ENCODE measurements at regions not wholly inside any gene's neighbourhood (a gene's known extent, or its start where the extent isn't known, plus 50 kb on each side); places are given as distances from the start of the nearest gene placed in this dataset.
"Not testable (repeated sequence)": the region's sequence is repeated elsewhere in the genome, so short reads cannot be mapped to it uniquely, and the experiment has no call there.

GRCh38 chr10:121138918-121139317 lies 287.8 kb downstream of the WDR11 start:
- H3K4me1 ChIP-seq (ENCODE audit: insufficient read depth, low read length, poor library complexity, severe bottlenecking) = no peaks in the 10 kb centered on the region
- no peak overlapping the region for H3K9ac ChIP-seq (ENCODE audit: low read depth, low read length, poor library complexity, severe bottlenecking)
- no peaks in the 10 kb centered on the region for H3K36me3 ChIP-seq (ENCODE audit: insufficient read depth, low read length)
- no peak overlapping the region for H3K4me2 ChIP-seq (ENCODE audit: low read depth, low read length, poor library complexity, severe bottlenecking)
- no peaks in the 10 kb centered on the region for H3K27me3 ChIP-seq (ENCODE audit: insufficient read depth, low read length, poor library complexity, severe bottlenecking)
- no peak overlapping the region for H3K4me3 ChIP-seq (ENCODE audit: low read length, poor library complexity, severe bottlenecking)
- H2AFZ ChIP-seq (ENCODE audit: low read length) = no peak overlapping the region
- TF ChIP-seq EZH2phosphoT487 (IDR thresholded peaks at IDR 0.05; ENCODE audit: borderline replicate concordance) = no peak
- TF ChIP-seq CTCF (conservative IDR thresholded peaks at IDR 0.05; ENCODE audit: low read length) = no peak
- no peaks in the 10 kb centered on the region for H3K9me2 ChIP-seq (replicated peaks; ENCODE audit: low read depth, low read length)
- H3K9me3 ChIP-seq (ENCODE audit: insufficient read depth, low read depth, low read length) = no peaks in the 10 kb centered on the region; the same call in 1 of the 2 replicates
- no peaks in the 10 kb centered on the region for H4K20me1 ChIP-seq (ENCODE audit: insufficient read depth, low read length, poor library complexity, severe bottlenecking)
- no peaks in the 10 kb centered on the region for H3F3A ChIP-seq (ENCODE audit: low read depth)
- no peaks in the 10 kb centered on the region for H3K79me2 ChIP-seq (ENCODE audit: insufficient read depth, low read length)

GRCh38 chr10:121145802-121146395 lies 294.7 kb downstream of the WDR11 start:
- H3K9me2 ChIP-seq (replicated peaks; ENCODE audit: low read depth, low read length); H3K9me3 ChIP-seq (ENCODE audit: insufficient read depth, low read depth, low read length); H3K36me3 ChIP-seq (ENCODE audit: insufficient read depth, low read length): not testable (repeated sequence)

DNA sequence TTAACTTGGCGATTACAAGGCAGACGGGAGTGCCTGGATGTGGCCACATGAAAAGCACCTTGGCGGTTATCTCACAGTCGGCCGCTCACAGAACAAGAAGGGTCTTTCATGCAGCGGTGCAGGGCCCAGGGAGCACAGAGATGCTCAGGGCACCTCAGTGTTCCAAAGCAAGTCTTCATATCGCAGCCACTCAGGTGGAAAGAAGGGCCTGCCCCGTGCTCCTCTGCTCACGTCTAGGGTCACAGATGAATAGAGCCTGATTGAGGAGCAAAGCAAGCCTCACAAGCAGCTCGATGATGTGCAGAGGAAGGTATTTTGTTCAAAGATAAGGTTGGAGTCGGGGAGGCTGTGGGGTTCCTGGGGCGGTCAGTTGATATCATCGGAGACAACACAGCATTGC lies 297.8 kb downstream of the WDR11 start:
- Histone ChIP-seq H3K4me1 (ENCODE audit: insufficient read depth, low read length, poor library complexity, severe bottlenecking) (no peaks in the 10 kb centered on the region), H3K9me3 (ENCODE audit: insufficient read depth, low read depth, low read length) (no peaks in the 10 kb centered on the region; the same call in 1 of the 2 replicates), H3K27me3 (ENCODE audit: insufficient read depth, low read length, poor library complexity, severe bottlenecking) (no peaks in the 10 kb centered on the region), H3K79me2 (ENCODE audit: insufficient read depth, low read length) (no peaks in the 10 kb centered on the region), H3K9me2 (replicated peaks; ENCODE audit: low read depth, low read length) (no peaks in the 10 kb centered on the region), H4K20me1 (ENCODE audit: insufficient read depth, low read length, poor library complexity, severe bottlenecking) (no peaks in the 10 kb centered on the region), H3F3A (ENCODE audit: low read depth) (no peaks in the 10 kb centered on the region), H3K4me2 (ENCODE audit: low read depth, low read length, poor library complexity, severe bottlenecking) (no peak overlapping the region), H3K36me3 (ENCODE audit: insufficient read depth, low read length) (no peaks in the 10 kb centered on the region), H3K4me3 (ENCODE audit: low read length, poor library complexity, severe bottlenecking) (no peak overlapping the region), H2AFZ (ENCODE audit: low read length) (no peak overlapping the region), H3K9ac (ENCODE audit: low read depth, low read length, poor library complexity, severe bottlenecking) (no peak overlapping the region)
- no peak for TF ChIP-seq EZH2phosphoT487 (IDR thresholded peaks at IDR 0.05; ENCODE audit: borderline replicate concordance)
- no peak for TF ChIP-seq CTCF (conservative IDR thresholded peaks at IDR 0.05; ENCODE audit: low read length)

More at GRCh38 chr10:121145802-121146395, 294.7 kb downstream of the WDR11 start:
- not testable (repeated sequence) for H3K4me3 ChIP-seq (ENCODE audit: low read length, poor library complexity, severe bottlenecking); H2AFZ ChIP-seq (ENCODE audit: low read length); H3K27me3 ChIP-seq (ENCODE audit: insufficient read depth, low read length, poor library complexity, severe bottlenecking); H3K4me1 ChIP-seq (ENCODE audit: insufficient read depth, low read length, poor library complexity, severe bottlenecking); H3K4me2 ChIP-seq (ENCODE audit: low read depth, low read length, poor library complexity, severe bottlenecking); H3K9ac ChIP-seq (ENCODE audit: low read depth, low read length, poor library complexity, severe bottlenecking); H3K79me2 ChIP-seq (ENCODE audit: insufficient read depth, low read length); H3F3A ChIP-seq (ENCODE audit: low read depth); H4K20me1 ChIP-seq (ENCODE audit: insufficient read depth, low read length, poor library complexity, severe bottlenecking)

DNA sequence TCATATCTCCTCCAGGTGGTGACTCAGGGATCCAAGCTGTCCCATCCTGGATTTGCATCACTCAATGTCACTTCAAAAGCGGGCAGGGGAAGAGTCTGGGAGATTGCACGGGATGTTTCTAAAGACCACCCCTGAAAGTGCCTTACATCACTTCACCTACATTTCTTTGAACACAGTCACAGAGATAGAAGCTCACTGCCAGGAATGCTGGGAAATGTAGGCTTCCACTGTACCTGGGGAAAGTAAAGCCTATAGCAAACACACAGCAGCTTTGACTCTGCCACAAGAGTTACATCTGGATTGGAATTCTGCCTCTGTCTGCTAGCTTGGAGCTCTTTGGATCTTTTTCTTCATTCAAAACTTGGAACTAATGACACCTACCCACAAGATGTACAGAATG lies 300.9 kb downstream of the WDR11 start:
- no peaks in the 10 kb centered on the region for H3K36me3 ChIP-seq (ENCODE audit: insufficient read depth, low read length)
- H3K4me2 ChIP-seq (ENCODE audit: low read depth, low read length, poor library complexity, severe bottlenecking) = no peak overlapping the region
- no peaks in the 10 kb centered on the region; the same call in 1 of the 2 replicates for H3K9me3 ChIP-seq (ENCODE audit: insufficient read depth, low read depth, low read length)
- no peaks in the 10 kb centered on the region for H4K20me1 ChIP-seq (ENCODE audit: insufficient read depth, low read length, poor library complexity, severe bottlenecking)
- H3K79me2 ChIP-seq (ENCODE audit: insufficient read depth, low read length) = no peaks in the 10 kb centered on the region
- H3F3A ChIP-seq (ENCODE audit: low read depth) = no peaks in the 10 kb centered on the region
- no peak overlapping the region for H3K9ac ChIP-seq (ENCODE audit: low read depth, low read length, poor library complexity, severe bottlenecking)
- no peaks in the 10 kb centered on the region for H3K27me3 ChIP-seq (ENCODE audit: insufficient read depth, low read length, poor library complexity, severe bottlenecking)
- H3K9me2 ChIP-seq (replicated peaks; ENCODE audit: low read depth, low read length) = no peaks in the 10 kb centered on the region
- no peak for TF ChIP-seq CTCF (conservative IDR thresholded peaks at IDR 0.05; ENCODE audit: low read length)
- TF ChIP-seq EZH2phosphoT487 (IDR thresholded peaks at IDR 0.05; ENCODE audit: borderline replicate concordance) = no peak
- H3K4me1 ChIP-seq (ENCODE audit: insufficient read depth, low read length, poor library complexity, severe bottlenecking) = no peaks in the 10 kb centered on the region
- no peak overlapping the region for H3K4me3 ChIP-seq (ENCODE audit: low read length, poor library complexity, severe bottlenecking)
- H2AFZ ChIP-seq (ENCODE audit: low read length) = no peak overlapping the region
